C4-2B (cell line): ENCODE measurements at regions not wholly inside any gene's neighbourhood (a gene's known extent, or its start where the extent isn't known, plus 50 kb on each side); places are given as distances from the start of the nearest gene placed in this dataset.

Experiments used
- ZFX ChIP-seq: fragments of 450-650 bp; IDR thresholded peaks from 2 replicates; pipeline ENCODE4 v1.6.1; 2017
- TF ChIP-seq, protein P1 (sequence below): fragments of 450-650 bp; conservative IDR thresholded peaks from 2 replicates; pipeline ENCODE4 v1.5.1; 2017; ENCODE audit warnings: mild to moderate bottlenecking

DNA sequence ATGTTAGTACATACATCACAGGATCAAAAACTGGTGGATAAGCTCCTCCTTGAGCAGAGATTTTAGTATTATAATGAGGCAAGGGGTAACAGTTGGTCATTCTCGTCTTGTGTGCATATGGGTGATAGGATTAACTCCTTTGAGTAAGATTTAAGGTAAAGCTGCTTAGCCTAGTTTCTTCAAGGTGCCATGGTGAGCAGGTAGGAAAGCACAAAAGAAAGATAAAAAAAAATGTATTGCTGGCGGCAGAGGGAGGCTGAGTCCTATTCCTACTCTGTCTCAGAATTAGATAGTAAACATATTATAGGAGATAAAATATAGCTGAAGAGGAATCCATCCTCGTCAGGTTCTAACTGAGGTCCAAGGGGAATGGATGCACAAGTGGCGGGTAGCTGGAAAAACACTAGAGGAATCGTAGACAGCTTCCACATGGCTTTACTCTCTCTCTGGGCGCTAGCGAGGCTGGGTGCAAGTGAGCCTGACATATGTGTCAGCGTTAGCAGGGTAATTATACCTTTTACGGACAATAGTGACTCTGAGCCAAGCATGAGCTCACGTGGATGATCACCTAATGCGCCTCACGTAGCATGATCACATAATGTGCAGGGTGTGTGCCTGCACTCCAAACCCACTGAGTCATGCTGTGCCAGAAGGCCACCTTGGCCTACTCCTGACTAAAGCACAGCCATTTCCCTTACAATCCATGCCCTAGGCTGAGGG is 734.3 kb upstream of the MIR17HG start:
- TF ChIP-seq, protein P1, sequence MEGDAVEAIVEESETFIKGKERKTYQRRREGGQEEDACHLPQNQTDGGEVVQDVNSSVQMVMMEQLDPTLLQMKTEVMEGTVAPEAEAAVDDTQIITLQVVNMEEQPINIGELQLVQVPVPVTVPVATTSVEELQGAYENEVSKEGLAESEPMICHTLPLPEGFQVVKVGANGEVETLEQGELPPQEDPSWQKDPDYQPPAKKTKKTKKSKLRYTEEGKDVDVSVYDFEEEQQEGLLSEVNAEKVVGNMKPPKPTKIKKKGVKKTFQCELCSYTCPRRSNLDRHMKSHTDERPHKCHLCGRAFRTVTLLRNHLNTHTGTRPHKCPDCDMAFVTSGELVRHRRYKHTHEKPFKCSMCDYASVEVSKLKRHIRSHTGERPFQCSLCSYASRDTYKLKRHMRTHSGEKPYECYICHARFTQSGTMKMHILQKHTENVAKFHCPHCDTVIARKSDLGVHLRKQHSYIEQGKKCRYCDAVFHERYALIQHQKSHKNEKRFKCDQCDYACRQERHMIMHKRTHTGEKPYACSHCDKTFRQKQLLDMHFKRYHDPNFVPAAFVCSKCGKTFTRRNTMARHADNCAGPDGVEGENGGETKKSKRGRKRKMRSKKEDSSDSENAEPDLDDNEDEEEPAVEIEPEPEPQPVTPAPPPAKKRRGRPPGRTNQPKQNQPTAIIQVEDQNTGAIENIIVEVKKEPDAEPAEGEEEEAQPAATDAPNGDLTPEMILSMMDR, result no peak
- TF ChIP-seq ZFX, result no peak
